ENCODE measurements at regions not wholly inside any gene's neighbourhood (a gene's known extent, or its start where the extent isn't known, plus 50 kb on each side); places are given as distances from the start of the nearest gene placed in this dataset.

GRCh38 chr2:54048117-54048785, 67.2 kb upstream of the ACYP2 start:
- TF ChIP-seq, protein P1, sequence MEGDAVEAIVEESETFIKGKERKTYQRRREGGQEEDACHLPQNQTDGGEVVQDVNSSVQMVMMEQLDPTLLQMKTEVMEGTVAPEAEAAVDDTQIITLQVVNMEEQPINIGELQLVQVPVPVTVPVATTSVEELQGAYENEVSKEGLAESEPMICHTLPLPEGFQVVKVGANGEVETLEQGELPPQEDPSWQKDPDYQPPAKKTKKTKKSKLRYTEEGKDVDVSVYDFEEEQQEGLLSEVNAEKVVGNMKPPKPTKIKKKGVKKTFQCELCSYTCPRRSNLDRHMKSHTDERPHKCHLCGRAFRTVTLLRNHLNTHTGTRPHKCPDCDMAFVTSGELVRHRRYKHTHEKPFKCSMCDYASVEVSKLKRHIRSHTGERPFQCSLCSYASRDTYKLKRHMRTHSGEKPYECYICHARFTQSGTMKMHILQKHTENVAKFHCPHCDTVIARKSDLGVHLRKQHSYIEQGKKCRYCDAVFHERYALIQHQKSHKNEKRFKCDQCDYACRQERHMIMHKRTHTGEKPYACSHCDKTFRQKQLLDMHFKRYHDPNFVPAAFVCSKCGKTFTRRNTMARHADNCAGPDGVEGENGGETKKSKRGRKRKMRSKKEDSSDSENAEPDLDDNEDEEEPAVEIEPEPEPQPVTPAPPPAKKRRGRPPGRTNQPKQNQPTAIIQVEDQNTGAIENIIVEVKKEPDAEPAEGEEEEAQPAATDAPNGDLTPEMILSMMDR (tag by site-specific recombination; IDR thresholded peaks at IDR 0.05): peak; percentile 11; the same call in 1 of the 2 replicates
- no peak for TF ChIP-seq ZNF10 (tag by site-specific recombination; IDR thresholded peaks at IDR 0.05)
- no peak for TF ChIP-seq ZNF621 (tag by site-specific recombination; IDR thresholded peaks at IDR 0.05)
- ChIA-PET POLR2A (no interaction called here), CTCF (interaction anchor here (0.8 kb wide), 1 partner anchor 1047 kb away, joined by 3 read pairs; no protein-coding TSS in a partner anchor)
- Histone ChIP-seq H3K4me3 (ENCODE audit: low read depth, low read length) (no peak overlapping the region), H3K27ac (ENCODE audit: extremely low read depth, low read depth, low read length) (no peak overlapping the region), H3K36me3 (ENCODE audit: control insufficient read depth in 2 of 2, insufficient read depth in 1 of 2, low read length in 2 of 2) (no peaks in the 10 kb centered on the region), H3K9me3 (ENCODE audit: control insufficient read depth, insufficient read depth, low read depth, low read length) (no peaks in the 10 kb centered on the region), H3K4me1 (ENCODE audit: control insufficient read depth, insufficient read depth, low read length) (no peaks in the 10 kb centered on the region)

DNA sequence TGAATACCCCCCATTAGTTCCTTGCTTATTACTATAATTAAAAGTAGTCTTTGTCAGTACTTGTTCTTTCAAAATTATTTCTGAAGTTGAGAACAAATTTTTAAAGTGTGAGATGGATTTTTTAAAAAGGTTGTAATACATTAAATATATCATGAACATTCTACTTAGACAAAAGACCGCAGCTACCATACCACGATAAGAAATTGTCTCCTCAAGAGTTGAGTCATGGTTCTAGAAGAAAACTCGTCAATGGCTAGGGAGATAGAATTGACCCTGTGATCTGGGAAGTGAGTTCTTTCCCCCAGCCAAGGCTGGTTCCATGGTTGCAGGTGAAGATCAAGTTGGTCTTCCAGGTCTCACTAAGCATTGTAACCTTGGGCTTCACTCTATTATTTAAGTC, 67.8 kb upstream of the ACYP2 start:
- no peak for TF ChIP-seq ZNF404 (tag by site-specific recombination; IDR thresholded peaks at IDR 0.05)
- no peak for TF ChIP-seq ZNF692 (tag by site-specific recombination; IDR thresholded peaks at IDR 0.05)
- no peak for TF ChIP-seq HOXA7 (CRISPR knock-in tag; IDR thresholded peaks at IDR 0.05; ENCODE audit: borderline replicate concordance)
- Histone ChIP-seq H3K9me3 (ENCODE audit: control insufficient read depth, insufficient read depth, low read depth, low read length) (no peaks in the 10 kb centered on the region), H3K4me1 (ENCODE audit: control insufficient read depth, insufficient read depth, low read length) (no peaks in the 10 kb centered on the region), H3K36me3 (ENCODE audit: control insufficient read depth in 2 of 2, insufficient read depth in 1 of 2, low read length in 2 of 2) (no peaks in the 10 kb centered on the region), H3K27ac (ENCODE audit: extremely low read depth, low read depth, low read length) (no peak overlapping the region), H3K4me3 (ENCODE audit: low read depth, low read length) (no peak overlapping the region)
- POLR2A ChIA-PET: no interaction called here
- CTCF ChIA-PET: interaction anchor here (0.8 kb wide), 1 partner anchor 1046 kb away, joined by 3 read pairs; no protein-coding TSS in a partner anchor

GRCh38 chr2:54047091-54047490, 68.3 kb upstream of the ACYP2 start:
- no peak overlapping the region for H3K27ac ChIP-seq (ENCODE audit: extremely low read depth, low read depth, low read length)
- no peak overlapping the region for H3K4me3 ChIP-seq (ENCODE audit: low read depth, low read length)
- CTCF ChIA-PET: no interaction called here
- POLR2A ChIA-PET: no interaction called here
- no peaks in the 10 kb centered on the region for H3K36me3 ChIP-seq (ENCODE audit: control insufficient read depth in 2 of 2, insufficient read depth in 1 of 2, low read length in 2 of 2)
- H3K4me1 ChIP-seq (ENCODE audit: control insufficient read depth, insufficient read depth, low read length): no peaks in the 10 kb centered on the region
- no peaks in the 10 kb centered on the region for H3K9me3 ChIP-seq (ENCODE audit: control insufficient read depth, insufficient read depth, low read depth, low read length)
- TF ChIP-seq ZNF121 (tag by site-specific recombination; IDR thresholded peaks at IDR 0.05) (no peak), ZNF2 (tag by site-specific recombination; IDR thresholded peaks at IDR 0.05) (no peak), SETDB1 (IDR thresholded peaks at IDR 0.05; ENCODE audit: insufficient read length, low read length) (no peak), ZNF571 (tag by site-specific recombination; IDR thresholded peaks at IDR 0.05) (no peak), ZSCAN18 (tag by site-specific recombination; IDR thresholded peaks at IDR 0.05) (no peak), HOXC10 (CRISPR knock-in tag; IDR thresholded peaks at IDR 0.05) (no peak), HOXD13 (CRISPR knock-in tag; IDR thresholded peaks at IDR 0.05; ENCODE audit: borderline replicate concordance) (no peak), ZNF274 (IDR thresholded peaks at IDR 0.05; ENCODE audit: low read length) (no peak), ZNF274 (tag by site-specific recombination; IDR thresholded peaks at IDR 0.05; ENCODE audit: borderline replicate concordance) (no peak), ZNF239 (tag by site-specific recombination; IDR thresholded peaks at IDR 0.05) (no peak), ZNF404 (tag by site-specific recombination; IDR thresholded peaks at IDR 0.05) (no peak), ZNF114 (tag by site-specific recombination; IDR thresholded peaks at IDR 0.05) (no peak), ZNF626 (tag by site-specific recombination; IDR thresholded peaks at IDR 0.05) (no peak), HOXA7 (CRISPR knock-in tag; IDR thresholded peaks at IDR 0.05; ENCODE audit: borderline replicate concordance) (no peak), YY2 (tag by site-specific recombination; IDR thresholded peaks at IDR 0.05) (no peak), ZNF169 (tag by site-specific recombination; IDR thresholded peaks at IDR 0.05) (no peak)
- TF ChIP-seq, protein P2, sequence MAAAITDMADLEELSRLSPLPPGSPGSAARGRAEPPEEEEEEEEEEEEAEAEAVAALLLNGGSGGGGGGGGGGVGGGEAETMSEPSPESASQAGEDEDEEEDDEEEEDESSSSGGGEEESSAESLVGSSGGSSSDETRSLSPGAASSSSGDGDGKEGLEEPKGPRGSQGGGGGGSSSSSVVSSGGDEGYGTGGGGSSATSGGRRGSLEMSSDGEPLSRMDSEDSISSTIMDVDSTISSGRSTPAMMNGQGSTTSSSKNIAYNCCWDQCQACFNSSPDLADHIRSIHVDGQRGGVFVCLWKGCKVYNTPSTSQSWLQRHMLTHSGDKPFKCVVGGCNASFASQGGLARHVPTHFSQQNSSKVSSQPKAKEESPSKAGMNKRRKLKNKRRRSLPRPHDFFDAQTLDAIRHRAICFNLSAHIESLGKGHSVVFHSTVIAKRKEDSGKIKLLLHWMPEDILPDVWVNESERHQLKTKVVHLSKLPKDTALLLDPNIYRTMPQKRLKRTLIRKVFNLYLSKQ (tag by site-specific recombination; IDR thresholded peaks at IDR 0.05; ENCODE audit: borderline replicate concordance): no peak
- TF ChIP-seq, protein P3, sequence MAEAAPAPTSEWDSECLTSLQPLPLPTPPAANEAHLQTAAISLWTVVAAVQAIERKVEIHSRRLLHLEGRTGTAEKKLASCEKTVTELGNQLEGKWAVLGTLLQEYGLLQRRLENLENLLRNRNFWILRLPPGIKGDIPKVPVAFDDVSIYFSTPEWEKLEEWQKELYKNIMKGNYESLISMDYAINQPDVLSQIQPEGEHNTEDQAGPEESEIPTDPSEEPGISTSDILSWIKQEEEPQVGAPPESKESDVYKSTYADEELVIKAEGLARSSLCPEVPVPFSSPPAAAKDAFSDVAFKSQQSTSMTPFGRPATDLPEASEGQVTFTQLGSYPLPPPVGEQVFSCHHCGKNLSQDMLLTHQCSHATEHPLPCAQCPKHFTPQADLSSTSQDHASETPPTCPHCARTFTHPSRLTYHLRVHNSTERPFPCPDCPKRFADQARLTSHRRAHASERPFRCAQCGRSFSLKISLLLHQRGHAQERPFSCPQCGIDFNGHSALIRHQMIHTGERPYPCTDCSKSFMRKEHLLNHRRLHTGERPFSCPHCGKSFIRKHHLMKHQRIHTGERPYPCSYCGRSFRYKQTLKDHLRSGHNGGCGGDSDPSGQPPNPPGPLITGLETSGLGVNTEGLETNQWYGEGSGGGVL (tag by site-specific recombination; IDR thresholded peaks at IDR 0.05): no peak

Measured in HEK293 (cell line).